H1 (cell line): ENCODE measurements at regions not wholly inside any gene's neighbourhood (a gene's known extent, or its start where the extent isn't known, plus 50 kb on each side); places are given as distances from the start of the nearest gene placed in this dataset.

Experiments
- CTCF ChIA-PET: fragments of 300-600 bp; sonication (Branson Sonifier 250); formaldehyde crosslinking; loops from one replicate; lab custom pipeline; 2021; ENCODE audit not compliant: partially characterized antibody; lab: Charles Lee
- POLR2A ChIA-PET: fragments of 300-600 bp; sonication (Branson Sonifier 250); formaldehyde crosslinking; loops from one replicate; lab custom pipeline; 2021; ENCODE audit warnings: inconsistent platforms; ENCODE audit not compliant: partially characterized antibody; lab: Charles Lee
- DNase-seq, 2 experiments: peaks; one replicate each; pipeline versions ENCODE4 v3.0.0 to v3.0.0-alpha.2; 2010 to 2022; ENCODE audit warnings: low spot score in 2 of 2, low read depth in 1 of 2, mixed read lengths in 1 of 2
- FAIRE-seq: peaks from 2 replicates; lab custom pipeline; 2011; peaks lifted over from hg19 to GRCh38; lab: Jason Lieb, UNC
- H2AFZ ChIP-seq: 2 replicates; pipeline ENCODE4 v1.8.1; 2012; ENCODE audit warnings: low read length, inconsistent platforms
- H2AK5ac ChIP-seq: 2 replicates; pipeline ENCODE4 v1.6.1; 2013; ENCODE audit warnings: low read depth, low read length
- H2BK120ac ChIP-seq: replicated peaks from 2 replicates; pipeline ENCODE3; 2013; ENCODE audit warnings: low read depth, low read length, inconsistent platforms
- H2BK12ac ChIP-seq: 2 replicates; pipeline ENCODE4 v1.6.1; 2013; ENCODE audit warnings: low read depth, low read length
- H2BK15ac ChIP-seq: 2 replicates; pipeline ENCODE4 v1.6.1; 2013; ENCODE audit warnings: low read length
- H2BK20ac ChIP-seq: 2 replicates; pipeline ENCODE4 v1.6.1; 2013; ENCODE audit warnings: low read length
- H2BK5ac ChIP-seq: 2 replicates; pipeline ENCODE4 v1.6.1; 2013; ENCODE audit warnings: low read depth, low read length
- H3K14ac ChIP-seq: 2 replicates; pipeline ENCODE4 v1.6.1; 2013; ENCODE audit warnings: inconsistent platforms; ENCODE audit not compliant: insufficient read length
- H3K18ac ChIP-seq: 2 replicates; pipeline ENCODE4 v1.6.1; 2013; ENCODE audit warnings: low read length; ENCODE audit errors: extremely low read depth
- H3K23ac ChIP-seq: 2 replicates; pipeline ENCODE4 v1.6.1; 2013; ENCODE audit warnings: inconsistent platforms; ENCODE audit not compliant: insufficient read length
- H3K23me2 ChIP-seq: 2 replicates; pipeline ENCODE4 v1.6.1; 2013; ENCODE audit warnings: low read depth, low read length
- H3K27ac ChIP-seq: 2 replicates; pipeline ENCODE4 v1.6.1; 2011; ENCODE audit warnings: low read depth, low read length, inconsistent platforms
- H3K27me3 ChIP-seq, 4 experiments: replicated peaks in 1 of 4; 1 replicate in 1 of 4; 2 replicates in 3 of 4; pipeline versions ENCODE4 v1.6.1 to v1.8.1; 2011 to 2013; ENCODE audit warnings: low read length in 3 of 4, mild to moderate bottlenecking in 3 of 4, inconsistent platforms in 2 of 4, mixed read lengths in 2 of 4, moderate library complexity in 1 of 4; ENCODE audit not compliant: control insufficient read depth in 3 of 4, insufficient read depth in 3 of 4; ENCODE audit errors: extremely low read depth in 1 of 4
- H3K36me3 ChIP-seq, 4 experiments: 2 replicates each; pipeline versions ENCODE4 v1.6.1 to v1.8.1; 2011 to 2013; ENCODE audit warnings: mild to moderate bottlenecking in 4 of 4, low read length in 3 of 4, moderate library complexity in 2 of 4, control low read depth in 1 of 4, inconsistent platforms in 1 of 4; ENCODE audit not compliant: insufficient read depth in 4 of 4, control insufficient read depth in 2 of 4
- H3K4ac ChIP-seq: replicated peaks from 2 replicates; pipeline ENCODE3; 2013; ENCODE audit warnings: low read length, low read depth, mixed read lengths, inconsistent platforms; ENCODE audit not compliant: insufficient read length
- H3K4me1 ChIP-seq, 4 experiments: replicated peaks in 1 of 4; 1 replicate in 1 of 4; 2 replicates in 3 of 4; pipeline versions ENCODE4 v1.6.1 to v1.8.1; 2011 to 2013; ENCODE audit warnings: low read length in 3 of 4, inconsistent platforms in 2 of 4, mixed read lengths in 1 of 4; ENCODE audit not compliant: insufficient read depth in 4 of 4, control insufficient read depth in 3 of 4
- H3K4me2 ChIP-seq, 2 experiments: 2 replicates each; pipeline versions ENCODE4 v1.6.1 to v1.8.1; 2011 to 2013; ENCODE audit warnings: low read depth in 2 of 2, low read length in 2 of 2, control low read depth in 1 of 2, inconsistent platforms in 1 of 2, mild to moderate bottlenecking in 1 of 2; ENCODE audit not compliant: insufficient read depth in 1 of 2
- H3K4me3 ChIP-seq, 4 experiments: fragments of 200-600, 300-600 bp in 1 of 4; sonication (generic), shearing (Covaris generic), sonication (Bioruptor Twin) in 1 of 4; 2 replicates each; pipeline versions ENCODE4 v1.5.1 to v1.8.1; 2011 to 2016; ENCODE audit warnings: low read length in 4 of 4, low read depth in 3 of 4, control low read depth in 2 of 4, inconsistent platforms in 2 of 4, mild to moderate bottlenecking in 2 of 4, mixed read lengths in 1 of 4, moderate library complexity in 1 of 4; ENCODE audit not compliant: insufficient read depth in 2 of 4; ENCODE audit errors: extremely low read depth in 1 of 4
- H3K56ac ChIP-seq: replicated peaks from 2 replicates; pipeline ENCODE3; 2013; ENCODE audit warnings: low read depth, mild to moderate bottlenecking, mixed read lengths, low read length, inconsistent platforms; ENCODE audit not compliant: insufficient read length
- H3K79me1 ChIP-seq: 2 replicates; pipeline ENCODE4 v1.6.1; 2013; ENCODE audit warnings: low read depth, low read length, control low read depth
- H3K79me2 ChIP-seq, 2 experiments: 2 replicates each; pipeline versions ENCODE4 v1.6.1 to v1.8.1; 2012 to 2013; ENCODE audit warnings: low read length in 2 of 2, mild to moderate bottlenecking in 2 of 2, inconsistent platforms in 1 of 2; ENCODE audit not compliant: insufficient read depth in 2 of 2, control insufficient read depth in 1 of 2
- H3K9ac ChIP-seq, 4 experiments: replicated peaks in 1 of 4; 1 replicate in 1 of 4; 2 replicates in 3 of 4; pipeline versions ENCODE4 v1.6.1 to v1.8.1; 2011 to 2013; ENCODE audit warnings: low read depth in 3 of 4, low read length in 3 of 4, control low read depth in 2 of 4, mild to moderate bottlenecking in 2 of 4, moderate library complexity in 2 of 4, inconsistent platforms in 1 of 4; ENCODE audit errors: extremely low read depth in 1 of 4
- H3K9me3 ChIP-seq, 2 experiments: 2 replicates each; pipeline versions ENCODE4 v1.6.1 to v1.8.1; 2012 to 2013; ENCODE audit warnings: mild to moderate bottlenecking in 2 of 2, moderate library complexity in 2 of 2, control low read depth in 1 of 2, inconsistent platforms in 1 of 2, low read depth in 1 of 2, low read length in 1 of 2, mixed read lengths in 1 of 2; ENCODE audit not compliant: insufficient read depth in 2 of 2
- H4K20me1 ChIP-seq, 2 experiments: replicated peaks in 1 of 2; 2 replicates each; pipeline versions ENCODE3 to v1.8.1; 2011 to 2013; ENCODE audit warnings: inconsistent platforms in 2 of 2, low read length in 2 of 2, mild to moderate bottlenecking in 1 of 2; ENCODE audit not compliant: insufficient read depth in 2 of 2, control insufficient read depth in 1 of 2
- H4K5ac ChIP-seq: 2 replicates; pipeline ENCODE4 v1.6.1; 2013; ENCODE audit warnings: low read length, low read depth, mixed read lengths, inconsistent platforms; ENCODE audit not compliant: insufficient read length
- H4K8ac ChIP-seq: 2 replicates; pipeline ENCODE4 v1.8.0; 2013; ENCODE audit warnings: mild to moderate bottlenecking, moderate library complexity, low read length, inconsistent platforms; ENCODE audit not compliant: insufficient read depth; ENCODE audit errors: extremely low read depth
- H4K91ac ChIP-seq: replicated peaks from 2 replicates; pipeline ENCODE3; 2013; ENCODE audit warnings: low read length, mixed read lengths, inconsistent platforms; ENCODE audit not compliant: insufficient read length
- HDAC2 ChIP-seq, 2 experiments: fragments of 300-600 bp in 1 of 2; sonication (generic) in 1 of 2; IDR thresholded peaks; 2 replicates each; pipeline ENCODE4 v1.6.1; 2011 to 2012; ENCODE audit warnings: low read depth in 2 of 2, low read length in 2 of 2, mild to moderate bottlenecking in 2 of 2, moderate library complexity in 2 of 2, borderline replicate concordance in 1 of 2, inconsistent platforms in 1 of 2
- KDM1A ChIP-seq: fragments of 200-600, 300-600 bp; sonication (generic); IDR thresholded peaks from 2 replicates; pipeline ENCODE4 v1.7.1; 2016; ENCODE audit warnings: mild to moderate bottlenecking, low read length, borderline replicate concordance
- RAD21 ChIP-seq, 2 experiments: IDR thresholded peaks in 1 of 2; conservative IDR thresholded peaks in 1 of 2; 2 replicates each; pipeline ENCODE4 v1.6.1; 2011; ENCODE audit warnings: low read depth in 2 of 2, low read length in 2 of 2, improper control_type of control experiment in 1 of 2, inconsistent platforms in 1 of 2, mild to moderate bottlenecking in 1 of 2, moderate library complexity in 1 of 2
- RFX5 ChIP-seq: IDR thresholded peaks from 2 replicates; pipeline ENCODE4 v1.6.1; 2011; ENCODE audit warnings: low read depth, low read length, improper control_type of control experiment, borderline replicate concordance
- SIN3A ChIP-seq, 2 experiments: IDR thresholded peaks in 1 of 2; conservative IDR thresholded peaks in 1 of 2; 2 replicates each; pipeline ENCODE4 v1.6.1; 2011 to 2012; ENCODE audit warnings: low read length in 2 of 2, improper control_type of control experiment in 1 of 2, low read depth in 1 of 2, mild to moderate bottlenecking in 1 of 2
- SIRT6 ChIP-seq: IDR thresholded peaks from one replicate; pipeline ENCODE4 v1.7.1; 2012; ENCODE audit warnings: low read length, inconsistent platforms
- TAF1 ChIP-seq: IDR thresholded peaks from 2 replicates; pipeline ENCODE4 v1.6.1; 2011; ENCODE audit warnings: mild to moderate bottlenecking, low read depth, low read length
- TBP ChIP-seq: IDR thresholded peaks from 2 replicates; pipeline ENCODE4 v1.6.1; 2011; ENCODE audit warnings: low read depth, low read length, improper control_type of control experiment
- TCF12 ChIP-seq: IDR thresholded peaks from 2 replicates; pipeline ENCODE4 v1.6.1; 2011; ENCODE audit warnings: low read depth, mild to moderate bottlenecking, low read length
- WGBS, 2 experiments: shearing (Covaris generic) in 1 of 2; methylation state at CpG; one replicate each; pipeline versions ENCODE4 v1.1.6 to v1.1.7; 2013 to 2015; ENCODE audit warnings: low lambda C conversion rate in 2 of 2, mixed read lengths in 2 of 2, inconsistent platforms in 1 of 2, low coverage in 1 of 2, missing lambda C conversion rate in 1 of 2; ENCODE audit not compliant: insufficient replicate concordance in 2 of 2, insufficient coverage in 1 of 2, insufficient read length in 1 of 2; ENCODE audit errors: extremely low coverage in 1 of 2, missing lambda C conversion rate in 1 of 2; 5-methylcytosine and 5-hydroxymethylcytosine counted together

GRCh38 chr10:93255546-93255945 is 181.9 kb downstream of the CYP26A1 start:
- Histone ChIP-seq H2AK5ac (no peak overlapping the region), H3K18ac (no peak overlapping the region), H2AFZ (no peak overlapping the region), H3K4me2 (no peak overlapping the region), H2BK120ac (no peak overlapping the region), H4K5ac (no peak overlapping the region), H3K4me3 (no peak overlapping the region), H2BK15ac (no peak overlapping the region), H3K4me1 (peaks cover 0 to 4% (median under 1%) of the 10 kb centered on the region in 4 experiments; a peak in 2 of 7 replicates), H3K36me3 (no peaks in the 10 kb centered on the region), H3K23ac (no peak overlapping the region), H4K20me1 (no peaks in the 10 kb centered on the region), H2BK12ac (no peak overlapping the region), H3K79me2 (no peaks in the 10 kb centered on the region), H4K8ac (no peak overlapping the region), H3K9ac (no peak overlapping the region), H3K56ac (no peak overlapping the region), H3K4ac (no peak overlapping the region), H3K27me3 (no peaks in the 10 kb centered on the region), H3K27ac (no peak overlapping the region), H3K79me1 (no peaks in the 10 kb centered on the region), H4K91ac (no peak overlapping the region), H2BK5ac (no peak overlapping the region), H3K9me3 (no peaks in the 10 kb centered on the region), H3K23me2 (no peaks in the 10 kb centered on the region), H2BK20ac (no peak overlapping the region), H3K14ac (no peak overlapping the region)
- TF ChIP-seq TAF1 (no peak), RAD21 (IDR thresholded peaks at IDR 0.05 in 1 of 2, conservative IDR thresholded peaks at IDR 0.05 in 1 of 2; ENCODE audit: low read depth in 2 of 2, low read length in 2 of 2) (no peak), SIN3A (conservative IDR thresholded peaks at IDR 0.05 in 1 of 2, IDR thresholded peaks at IDR 0.05 in 1 of 2; ENCODE audit: low read depth in 1 of 2, low read length in 2 of 2) (no peak), SIRT6 (no peak), TBP (no peak), RFX5 (no peak), HDAC2 (IDR thresholded peaks at IDR 0.05; ENCODE audit: borderline replicate concordance in 1 of 2, low read depth in 2 of 2, low read length in 2 of 2) (no peak), KDM1A (no peak), TCF12 (no peak)
- FAIRE-seq (no peak), DNase-seq (no peak)
- POLR2A ChIA-PET: no interaction called here
- WGBS, 2 experiments: 78% methylated on average over 1 of the region's 1 CpG; no CpG with 5 or more reads in 1 of the 2 experiments
- CTCF ChIA-PET: no interaction called here
